ENCODE measurements at regions not wholly inside any gene's neighbourhood (a gene's known extent, or its start where the extent isn't known, plus 50 kb on each side); places are given as distances from the start of the nearest gene placed in this dataset.

- Mint-ChIP-seq H3K9me3 (ENCODE audit: insufficient read depth) (peaks cover 3% of the 10 kb centered on the region), H3K4me1 (no peaks in the 10 kb centered on the region), H3K27ac (no peak overlapping the region), H3K27me3 (no peaks in the 10 kb centered on the region), H3K4me3 (no peak overlapping the region)
- intact Hi-C loops (cut with micrococcal nuclease): no loop called here
- ChIA-PET CTCF (no interaction called here), POLR2A (no interaction called here)
- no peak overlapping the region for H3K4me2 ChIP-seq (replicated peaks; ENCODE audit: low read depth, low read length, poor library complexity, severe bottlenecking)
- H4K20me1 ChIP-seq (ENCODE audit: control insufficient read depth, insufficient read depth, low read length, poor library complexity, severe bottlenecking): no peaks in the 10 kb centered on the region
- DNase-seq (no peak), ATAC-seq (ENCODE audit: low read depth) (no peak)
- no peak overlapping the region for H3K4me3 ChIP-seq (ENCODE audit: control extremely low read depth in 1 of 5, extremely low read depth in 1 of 5, insufficient read depth in 1 of 5, low read depth in 2 of 5, low read length in 4 of 5)
- H3K36me3 ChIP-seq (replicated peaks in 1 of 2; ENCODE audit: control extremely low read depth in 1 of 2, control insufficient read depth in 1 of 2, extremely low read depth in 1 of 2, insufficient read depth in 2 of 2, low read length in 1 of 2): no peaks in the 10 kb centered on the region
- H3K4me1 ChIP-seq (ENCODE audit: control insufficient read depth in 2 of 2, insufficient read depth in 2 of 2, low read length in 2 of 2): no peaks in the 10 kb centered on the region
- no peak overlapping the region for H3K9ac ChIP-seq (ENCODE audit: low read length)
- no peaks in the 10 kb centered on the region for H3K27me3 ChIP-seq (replicated peaks in 1 of 4; ENCODE audit: control extremely low read depth in 1 of 4, control insufficient read depth in 3 of 4, insufficient read depth in 4 of 4, low read length in 3 of 4)
- H3K79me2 ChIP-seq (ENCODE audit: control insufficient read depth, insufficient read depth, low read length): no peaks in the 10 kb centered on the region
- no peak overlapping the region for H3K27ac ChIP-seq (ENCODE audit: low read length in 2 of 2)
- no peak for TF ChIP-seq EZH2 (IDR thresholded peaks at IDR 0.05; ENCODE audit: borderline replicate concordance, insufficient read depth, low read depth, low read length, poor library complexity, severe bottlenecking)
- no peak for TF ChIP-seq CTCF (IDR thresholded peaks at IDR 0.05)
- peaks cover 0 to 2% (median 1%) of the 10 kb centered on the region in 3 donors for H3K9me3 ChIP-seq (ENCODE audit: control extremely low read depth in 1 of 3, control insufficient read depth in 2 of 3, insufficient read depth in 1 of 3, low read length in 2 of 3)
- no peak overlapping the region for H2AFZ ChIP-seq (ENCODE audit: insufficient read depth, low read depth, low read length, poor library complexity, severe bottlenecking)
Observed at GRCh38 chr17:71068408-71068750, 899.0 kb downstream of the KCNJ2 start.

DNA sequence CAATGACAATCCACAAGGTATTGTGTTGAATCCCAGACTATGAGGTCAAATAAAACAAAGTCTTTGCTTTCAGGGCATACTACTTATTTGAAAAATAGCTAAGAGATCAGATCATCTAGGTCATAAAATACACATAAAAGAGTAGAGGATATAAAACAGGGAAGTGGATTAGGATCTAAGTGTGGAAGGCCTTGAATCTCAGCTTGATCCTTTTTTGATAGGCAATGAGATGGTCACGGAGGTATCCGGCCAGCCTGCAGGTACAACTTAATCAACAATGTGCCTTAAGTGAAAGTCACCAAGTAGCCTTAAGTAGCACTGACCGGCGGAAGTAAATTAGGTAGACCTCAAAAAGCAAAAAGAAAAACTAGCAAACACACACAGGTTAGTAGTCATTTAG, 901.7 kb downstream of the KCNJ2 start:
- Mint-ChIP-seq H3K27ac (no peak overlapping the region), H3K27me3 (no peaks in the 10 kb centered on the region), H3K9me3 (ENCODE audit: insufficient read depth) (peaks cover 3% of the 10 kb centered on the region), H3K4me1 (no peaks in the 10 kb centered on the region), H3K4me3 (no peak overlapping the region)
- 94% methylated on average over 4 of the region's 4 CpGs for WGBS (ENCODE audit: insufficient coverage)
- no peak overlapping the region for H3K27ac ChIP-seq (ENCODE audit: low read length in 2 of 2)
- no peak overlapping the region for H2AFZ ChIP-seq (ENCODE audit: insufficient read depth, low read depth, low read length, poor library complexity, severe bottlenecking)
- H3K4me1 ChIP-seq (ENCODE audit: control insufficient read depth in 2 of 2, insufficient read depth in 2 of 2, low read length in 2 of 2): no peaks in the 10 kb centered on the region
- H3K9ac ChIP-seq (ENCODE audit: low read length): no peak overlapping the region
- no peak overlapping the region for H3K4me2 ChIP-seq (replicated peaks; ENCODE audit: low read depth, low read length, poor library complexity, severe bottlenecking)
- TF ChIP-seq CTCF (IDR thresholded peaks at IDR 0.05): no peak
- no peak for TF ChIP-seq EZH2 (IDR thresholded peaks at IDR 0.05; ENCODE audit: borderline replicate concordance, insufficient read depth, low read depth, low read length, poor library complexity, severe bottlenecking)
- H3K9me3 ChIP-seq (ENCODE audit: control extremely low read depth in 1 of 3, control insufficient read depth in 2 of 3, insufficient read depth in 1 of 3, low read length in 2 of 3): peaks cover 0 to 2% (median 1%) of the 10 kb centered on the region in 3 donors
- H3K27me3 ChIP-seq (replicated peaks in 1 of 4; ENCODE audit: control extremely low read depth in 1 of 4, control insufficient read depth in 3 of 4, insufficient read depth in 4 of 4, low read length in 3 of 4): no peaks in the 10 kb centered on the region
- H3K79me2 ChIP-seq (ENCODE audit: control insufficient read depth, insufficient read depth, low read length): no peaks in the 10 kb centered on the region
- ATAC-seq (ENCODE audit: low read depth) (no peak), DNase-seq (no peak)
- ChIA-PET CTCF (no interaction called here), POLR2A (no interaction called here)
- intact Hi-C loops (cut with micrococcal nuclease): no loop called here
- H4K20me1 ChIP-seq (ENCODE audit: control insufficient read depth, insufficient read depth, low read length, poor library complexity, severe bottlenecking): no peaks in the 10 kb centered on the region
- no peaks in the 10 kb centered on the region for H3K36me3 ChIP-seq (replicated peaks in 1 of 2; ENCODE audit: control extremely low read depth in 1 of 2, control insufficient read depth in 1 of 2, extremely low read depth in 1 of 2, insufficient read depth in 2 of 2, low read length in 1 of 2)
- H3K4me3 ChIP-seq (ENCODE audit: control extremely low read depth in 1 of 5, extremely low read depth in 1 of 5, insufficient read depth in 1 of 5, low read depth in 2 of 5, low read length in 4 of 5): no peak overlapping the region

Measured in B cell (primary cell).